Panc1 (cell line): ENCODE measurements at regions not wholly inside any gene's neighbourhood (a gene's known extent, or its start where the extent isn't known, plus 50 kb on each side); places are given as distances from the start of the nearest gene placed in this dataset.

Experiments used
- ATAC-seq: fragments of 200-7000 bp; cut with Tn5 transposase; 2 replicates; pipeline ENCODE4 v1.9.1; 2020; ENCODE audit warnings: mild to moderate bottlenecking, moderate library complexity
- BruUV-seq: library from RNA; stranded (reverse); fragments of 400-500 nt; replicated peaks from 2 replicates; lab custom pipeline; 2021; lab: Mats Ljungman, UMichigan
- CTCF ChIA-PET: fragments of 300-600 bp; sonication (Branson Sonifier 250); formaldehyde crosslinking; loops from one replicate; lab custom pipeline; 2022; ENCODE audit warnings: antibody characterized with exemption; lab: Charles Lee
- POLR2A ChIA-PET: fragments of 300-600 bp; sonication (Branson Sonifier 250); formaldehyde crosslinking; loops from one replicate; lab custom pipeline; 2022; ENCODE audit warnings: antibody characterized with exemption; lab: Charles Lee
- DNase-seq: peaks from one replicate; pipeline ENCODE4 v3.0.0-alpha.2; 2010; ENCODE audit warnings: low read depth, low spot score
- H3K27ac ChIP-seq: 2 replicates; pipeline ENCODE4 v1.5.1; 2011; ENCODE audit warnings: mild to moderate bottlenecking, low read length, inconsistent platforms
- H3K27me3 ChIP-seq: fragments of 200-500 bp; sonication (Bioruptor generic); 2 replicates; pipeline ENCODE4 v1.6.0; 2014; ENCODE audit warnings: low read length, inconsistent platforms; ENCODE audit not compliant: control insufficient read depth, insufficient read depth
- H3K36me3 ChIP-seq: fragments of 200-500 bp; sonication (Bioruptor generic); 2 replicates; pipeline ENCODE4 v1.5.1; 2014; ENCODE audit warnings: inconsistent platforms, mild to moderate bottlenecking, low read length, moderate library complexity; ENCODE audit not compliant: control insufficient read depth, insufficient read depth
- H3K4me1 ChIP-seq: 2 replicates; pipeline ENCODE4 v1.5.1; 2011; ENCODE audit warnings: inconsistent platforms, mild to moderate bottlenecking, low read length, moderate library complexity; ENCODE audit not compliant: control insufficient read depth, insufficient read depth
- H3K4me3 ChIP-seq, 2 experiments: 2 replicates each; pipeline ENCODE4 v1.5.1; 2011 to 2012; ENCODE audit warnings: low read depth in 2 of 2, low read length in 2 of 2, mild to moderate bottlenecking in 2 of 2, inconsistent platforms in 1 of 2, moderate library complexity in 1 of 2
- H3K9me3 ChIP-seq: fragments of 200-500 bp; sonication (Bioruptor generic); 2 replicates; pipeline ENCODE4 v1.5.1; 2014; ENCODE audit warnings: low read depth, mild to moderate bottlenecking, inconsistent platforms, low read length, moderate library complexity; ENCODE audit not compliant: control insufficient read depth, insufficient read depth
- CTCF ChIP-seq: fragments of 450-650 bp; IDR thresholded peaks from 2 replicates; pipeline ENCODE4 v1.5.1; 2017; ENCODE audit warnings: mild to moderate bottlenecking
- POLR2AphosphoS5 ChIP-seq: IDR thresholded peaks from 2 replicates; pipeline ENCODE4 v1.6.1; 2012; ENCODE audit warnings: mild to moderate bottlenecking, low read depth, low read length, moderate library complexity
- REST ChIP-seq, 2 experiments: IDR thresholded peaks; 2 replicates each; pipeline ENCODE4 v1.6.1; 2011 to 2012; ENCODE audit warnings: low read depth in 2 of 2, control low read depth in 1 of 2, low read length in 1 of 2, mild to moderate bottlenecking in 1 of 2, moderate library complexity in 1 of 2; ENCODE audit not compliant: insufficient read depth in 1 of 2
- SIN3A ChIP-seq: IDR thresholded peaks from 2 replicates; pipeline ENCODE4 v1.6.1; 2012; ENCODE audit warnings: low read depth, mild to moderate bottlenecking, low read length, moderate library complexity, borderline replicate concordance; ENCODE audit not compliant: insufficient read depth
- TCF7L2 ChIP-seq: IDR thresholded peaks from 2 replicates; pipeline ENCODE4 v1.6.1; 2011; ENCODE audit warnings: mild to moderate bottlenecking, low read depth, low read length, inconsistent platforms
- in situ Hi-C: cut with HindIII; loops from 2 replicates; pipeline ENCODE4 v1.10.0; 2016; ENCODE audit warnings: low sequenced_read_pairs, low pct_unique_long_range_greater_than_20kb
- intact Hi-C: fragments of 100-400 bp; cut with micrococcal nuclease; formaldehyde crosslinking; loops from one replicate; pipeline ENCODE4 v1.10.0; 2022; ENCODE audit not compliant: unreplicated experiment

GRCh38 chr13:46480131-46480530 is 72.8 kb upstream of the LRCH1 start:
- in situ Hi-C loops = no loop called here

GRCh38 chr13:46479691-46480090 is 73.3 kb upstream of the LRCH1 start:
- DNase-seq (no peak), ATAC-seq (no peak)
- intact Hi-C loops = no loop called here
- POLR2A ChIA-PET = no interaction called here
- no peak overlapping the region for H3K4me3 ChIP-seq
- H3K36me3 ChIP-seq = no peaks in the 10 kb centered on the region
- no peaks in the 10 kb centered on the region for H3K27me3 ChIP-seq
- H3K27ac ChIP-seq = no peak overlapping the region
- in situ Hi-C loops = no loop called here
- CTCF ChIA-PET = no interaction called here
- TF ChIP-seq POLR2AphosphoS5 (no peak), CTCF (no peak), REST (IDR thresholded peaks at IDR 0.05; ENCODE audit: insufficient read depth in 1 of 2, low read depth in 2 of 2, low read length in 1 of 2) (no peak), TCF7L2 (no peak), SIN3A (no peak)
- H3K4me1 ChIP-seq = no peaks in the 10 kb centered on the region
- H3K9me3 ChIP-seq = peaks cover 4% of the 10 kb centered on the region; the same call in 1 of the 2 replicates
- BruUV-seq = no TSS peak

More at GRCh38 chr13:46480131-46480530, 72.8 kb upstream of the LRCH1 start:
- DNase-seq (no peak), ATAC-seq (no peak)
- intact Hi-C loops = no loop called here
- Histone ChIP-seq H3K9me3 (peaks cover 8% of the 10 kb centered on the region; the same call in 1 of the 2 replicates), H3K27ac (no peak overlapping the region), H3K27me3 (no peaks in the 10 kb centered on the region), H3K36me3 (no peaks in the 10 kb centered on the region), H3K4me1 (no peaks in the 10 kb centered on the region), H3K4me3 (no peak overlapping the region)
- ChIA-PET CTCF (no interaction called here), POLR2A (no interaction called here)
- TF ChIP-seq SIN3A (no peak), POLR2AphosphoS5 (no peak), REST (IDR thresholded peaks at IDR 0.05; ENCODE audit: insufficient read depth in 1 of 2, low read depth in 2 of 2, low read length in 1 of 2) (no peak), CTCF (no peak), TCF7L2 (no peak)
- no TSS peak for BruUV-seq
